Tibial artery (tissue), 4 donors: ENCODE measurements at regions not wholly inside any gene's neighbourhood (a gene's known extent, or its start where the extent isn't known, plus 50 kb on each side); places are given as distances from the start of the nearest gene placed in this dataset.

ENCODE experiments used
- DNase-seq, 2 donors: peaks; one replicate each; pipeline ENCODE4 v3.0.0-alpha.2; 2019
- H3K27ac ChIP-seq, 2 donors: fragments of 200-600 bp; sonication (generic) in 1 of 2; 1 replicate in 1 of 2; 2 replicates in 1 of 2; pipeline ENCODE4 v1.5.1; 2018 to 2019; ENCODE audit warnings: mild to moderate bottlenecking in 1 of 2
- H3K27me3 ChIP-seq, 2 donors: fragments of 200-600 bp; sonication (generic) in 1 of 2; one replicate each; pipeline versions ENCODE4 v1.5.1 to v1.6.0; 2016 to 2019
- H3K36me3 ChIP-seq, 3 donors: fragments of 200-600 bp; sonication (generic) in 2 of 3; one replicate each; pipeline ENCODE4 v1.5.1; 2016 to 2019; ENCODE audit warnings: mild to moderate bottlenecking in 2 of 3
- H3K4me1 ChIP-seq, 4 donors: fragments of 200-600 bp; sonication (generic) in 2 of 4; 1 replicate in 3 of 4; 2 replicates in 1 of 4; pipeline ENCODE4 v1.5.1; 2016 to 2019
- H3K4me3 ChIP-seq, 2 donors: fragments of 200-600 bp; sonication (generic) in 1 of 2; 1 replicate in 1 of 2; 2 replicates in 1 of 2; pipeline ENCODE4 v1.5.1; 2018 to 2019; ENCODE audit warnings: mild to moderate bottlenecking in 2 of 2
- H3K9me3 ChIP-seq, 3 donors: fragments of 200-600 bp; sonication (generic) in 1 of 3; one replicate each; pipeline ENCODE4 v1.5.1; 2016 to 2019
- CTCF ChIP-seq, 2 experiments: fragments of 200-600 bp in 1 of 2; fragments of 450-650 bp in 1 of 2; IDR thresholded peaks; one replicate each; pipeline ENCODE4 v1.5.1; 2017 to 2019; ENCODE audit warnings: antibody characterized with exemption in 2 of 2, mild to moderate bottlenecking in 1 of 2, moderate library complexity in 1 of 2
- intact Hi-C: fragments of 100-400 bp; cut with DNase I; formaldehyde crosslinking; loops from one replicate; pipeline ENCODE4 v1.15.0; 2023; ENCODE audit warnings: low total_unique reads

GRCh38 chr5:19258686-19259085, 729.3 kb downstream of the CDH18 start:
- H3K36me3 ChIP-seq: no peaks in the 10 kb centered on the region
- H3K4me3 ChIP-seq: no peak overlapping the region
- no peak for TF ChIP-seq CTCF (IDR thresholded peaks at IDR 0.05)
- peaks cover 0 to 9% (median 5%) of the 10 kb centered on the region in 4 donors for H3K4me1 ChIP-seq
- intact Hi-C loops: no loop called here
- H3K27me3 ChIP-seq: no peaks in the 10 kb centered on the region
- H3K27ac ChIP-seq: no peak overlapping the region
- DNase-seq: peak in 1 of 2 donors; percentile 67
- H3K9me3 ChIP-seq: no peaks in the 10 kb centered on the region

GRCh38 chr5:19261879-19262278, 726.1 kb downstream of the CDH18 start:
- DNase-seq: no peak

GRCh38 chr5:19264821-19265220, 723.2 kb downstream of the CDH18 start:
- Histone ChIP-seq H3K27me3 (no peaks in the 10 kb centered on the region), H3K4me1 (no peaks in the 10 kb centered on the region), H3K36me3 (no peaks in the 10 kb centered on the region), H3K9me3 (no peaks in the 10 kb centered on the region), H3K27ac (no peak overlapping the region), H3K4me3 (no peak overlapping the region)
- no peak for TF ChIP-seq CTCF (IDR thresholded peaks at IDR 0.05)
- no peak for DNase-seq
- intact Hi-C loops: no loop called here

More at GRCh38 chr5:19261879-19262278, 726.1 kb downstream of the CDH18 start:
- no peak overlapping the region for H3K27ac ChIP-seq
- intact Hi-C loops: no loop called here
- no peaks in the 10 kb centered on the region for H3K36me3 ChIP-seq
- no peaks in the 10 kb centered on the region for H3K27me3 ChIP-seq
- peaks cover 0 to 9% (median 5%) of the 10 kb centered on the region in 4 donors for H3K4me1 ChIP-seq
- TF ChIP-seq CTCF (IDR thresholded peaks at IDR 0.05): no peak
- no peaks in the 10 kb centered on the region for H3K9me3 ChIP-seq
- no peak overlapping the region for H3K4me3 ChIP-seq

- intact Hi-C loops: no loop called here
- Histone ChIP-seq H3K27me3 (no peaks in the 10 kb centered on the region), H3K27ac (no peak overlapping the region), H3K4me1 (no peaks in the 10 kb centered on the region), H3K9me3 (no peaks in the 10 kb centered on the region), H3K36me3 (no peaks in the 10 kb centered on the region), H3K4me3 (no peak overlapping the region)
- TF ChIP-seq CTCF (IDR thresholded peaks at IDR 0.05): no peak
- DNase-seq: no peak
These were observed 721.2 kb downstream of the CDH18 start for GRCh38 chr5:19266791-19267190.

- H3K4me1 ChIP-seq: no peaks in the 10 kb centered on the region
- intact Hi-C loops: no loop called here
- no peak for DNase-seq
- H3K36me3 ChIP-seq: no peaks in the 10 kb centered on the region
- no peak overlapping the region for H3K27ac ChIP-seq
- no peak overlapping the region for H3K4me3 ChIP-seq
- no peaks in the 10 kb centered on the region for H3K9me3 ChIP-seq
- TF ChIP-seq CTCF (IDR thresholded peaks at IDR 0.05): no peak
- no peaks in the 10 kb centered on the region for H3K27me3 ChIP-seq
These were observed 717.8 kb downstream of the CDH18 start for GRCh38 chr5:19270153-19270552.

- no peak overlapping the region for H3K4me3 ChIP-seq
- no peak for TF ChIP-seq CTCF (IDR thresholded peaks at IDR 0.05)
- no peak for DNase-seq
- H3K36me3 ChIP-seq: no peaks in the 10 kb centered on the region
- no peaks in the 10 kb centered on the region for H3K9me3 ChIP-seq
- intact Hi-C loops: no loop called here
- H3K27me3 ChIP-seq: no peaks in the 10 kb centered on the region
- H3K27ac ChIP-seq: no peak overlapping the region
- H3K4me1 ChIP-seq: no peaks in the 10 kb centered on the region
These were observed 713.4 kb downstream of the CDH18 start for GRCh38 chr5:19274578-19274977.
